Activated CD4-positive, alpha-beta T cell treated with anti-CD3 and anti-CD28 coated beads for 48 hours (primary cell): ENCODE measurements at regions not wholly inside any gene's neighbourhood (a gene's known extent, or its start where the extent isn't known, plus 50 kb on each side); places are given as distances from the start of the nearest gene placed in this dataset.

ENCODE experiments used
- DNase-seq: peaks from one replicate; pipeline ENCODE4 v3.0.0-alpha.2; 2020

GRCh38 chr1:229037806-229038405, 233.0 kb upstream of the RAB4A start:
- no peak for DNase-seq

GRCh38 chr1:229040630-229041358, 230.1 kb upstream of the RAB4A start:
- DNase-seq = no peak

GRCh38 chr1:229041946-229042345, 229.0 kb upstream of the RAB4A start:
- DNase-seq = no peak

- no peak for DNase-seq
Observed at GRCh38 chr1:229042482-229042881, 228.4 kb upstream of the RAB4A start.

GRCh38 chr1:229043115-229043514, 227.8 kb upstream of the RAB4A start:
- DNase-seq = no peak

- no peak for DNase-seq
Observed at GRCh38 chr1:229046251-229046853, 224.6 kb upstream of the RAB4A start.

GRCh38 chr1:229047161-229047839, 223.6 kb upstream of the RAB4A start:
- DNase-seq = no peak

- no peak for DNase-seq
Observed at GRCh38 chr1:229047840-229048620, 222.9 kb upstream of the RAB4A start.

- DNase-seq = no peak
Observed at GRCh38 chr1:229048896-229049295, 222.0 kb upstream of the RAB4A start.

- DNase-seq = no peak
Observed at GRCh38 chr1:229056046-229056445, 214.9 kb upstream of the RAB4A start.

- peak; percentile 29 for DNase-seq
Observed at GRCh38 chr1:229058111-229058561, 212.8 kb upstream of the RAB4A start.

GRCh38 chr1:229058729-229059128, 212.2 kb upstream of the RAB4A start:
- DNase-seq = no peak

GRCh38 chr1:229059671-229060539, 211.0 kb upstream of the RAB4A start:
- no peak for DNase-seq

GRCh38 chr1:229062135-229062534, 208.8 kb upstream of the RAB4A start:
- no peak for DNase-seq

- no peak for DNase-seq
Observed at GRCh38 chr1:229063154-229063773, 207.6 kb upstream of the RAB4A start.

- DNase-seq = no peak
Observed at GRCh38 chr1:229064320-229065168, 206.4 kb upstream of the RAB4A start.

GRCh38 chr1:229065613-229066012, 205.3 kb upstream of the RAB4A start:
- DNase-seq = no peak

GRCh38 chr1:229066591-229066990, 204.3 kb upstream of the RAB4A start:
- no peak for DNase-seq

- no peak for DNase-seq
Observed at GRCh38 chr1:229067546-229067945, 203.4 kb upstream of the RAB4A start.

- no peak for DNase-seq
Observed at GRCh38 chr1:229068270-229068987, 202.5 kb upstream of the RAB4A start.
